ENCODE measurements at regions not wholly inside any gene's neighbourhood (a gene's known extent, or its start where the extent isn't known, plus 50 kb on each side); places are given as distances from the start of the nearest gene placed in this dataset.

- in situ Hi-C loops (cut with HindIII; ENCODE audit: low pct_unique_long_range_greater_than_20kb, low sequenced_read_pairs): no loop called here
- no peak for DNase-seq (ENCODE audit: low read depth)
These were observed 755.7 kb downstream of the TLR4 start for GRCh38 chr9:118459913-118460312.

GRCh38 chr9:118463419-118463818, 759.2 kb downstream of the TLR4 start:
- in situ Hi-C loops (cut with HindIII; ENCODE audit: low pct_unique_long_range_greater_than_20kb, low sequenced_read_pairs): no loop called here
- DNase-seq (ENCODE audit: low read depth): no peak

GRCh38 chr9:118473521-118473920, 769.3 kb downstream of the TLR4 start:
- no peak for DNase-seq (ENCODE audit: low read depth)
- in situ Hi-C loops (cut with HindIII; ENCODE audit: low pct_unique_long_range_greater_than_20kb, low sequenced_read_pairs): no loop called here

- in situ Hi-C loops (cut with HindIII; ENCODE audit: low pct_unique_long_range_greater_than_20kb, low sequenced_read_pairs): no loop called here
These were observed 774.5 kb downstream of the TLR4 start for GRCh38 chr9:118478752-118479151.

GRCh38 chr9:118482306-118482705, 778.1 kb downstream of the TLR4 start:
- in situ Hi-C loops (cut with HindIII; ENCODE audit: low pct_unique_long_range_greater_than_20kb, low sequenced_read_pairs): no loop called here
- no peak for DNase-seq (ENCODE audit: low read depth)

More at GRCh38 chr9:118478752-118479151, 774.5 kb downstream of the TLR4 start:
- DNase-seq (ENCODE audit: low read depth): no peak

GRCh38 chr9:118483677-118484076, 779.5 kb downstream of the TLR4 start:
- in situ Hi-C loops (cut with HindIII; ENCODE audit: low pct_unique_long_range_greater_than_20kb, low sequenced_read_pairs): no loop called here
- DNase-seq (ENCODE audit: low read depth): no peak

GRCh38 chr9:118503236-118503635, 799.0 kb downstream of the TLR4 start:
- no peak for DNase-seq (ENCODE audit: low read depth)
- in situ Hi-C loops (cut with HindIII; ENCODE audit: low pct_unique_long_range_greater_than_20kb, low sequenced_read_pairs): no loop called here

GRCh38 chr9:118510711-118511110, 806.5 kb downstream of the TLR4 start:
- DNase-seq (ENCODE audit: low read depth): no peak
- in situ Hi-C loops (cut with HindIII; ENCODE audit: low pct_unique_long_range_greater_than_20kb, low sequenced_read_pairs): no loop called here

- in situ Hi-C loops (cut with HindIII; ENCODE audit: low pct_unique_long_range_greater_than_20kb, low sequenced_read_pairs): no loop called here
- DNase-seq (ENCODE audit: low read depth): no peak
These were observed 811.7 kb downstream of the TLR4 start for GRCh38 chr9:118515947-118516346.

GRCh38 chr9:118521261-118521660, 817.1 kb downstream of the TLR4 start:
- DNase-seq (ENCODE audit: low read depth): no peak
- in situ Hi-C loops (cut with HindIII; ENCODE audit: low pct_unique_long_range_greater_than_20kb, low sequenced_read_pairs): no loop called here

- in situ Hi-C loops (cut with HindIII; ENCODE audit: low pct_unique_long_range_greater_than_20kb, low sequenced_read_pairs): no loop called here
- peak; percentile 39 for DNase-seq (ENCODE audit: low read depth)
These were observed 818.2 kb downstream of the TLR4 start for GRCh38 chr9:118522093-118523028.

- DNase-seq (ENCODE audit: low read depth): no peak
These were observed 823.1 kb downstream of the TLR4 start for GRCh38 chr9:118527261-118527660.

GRCh38 chr9:118529210-118529609, 825.0 kb downstream of the TLR4 start:
- in situ Hi-C loops (cut with HindIII; ENCODE audit: low pct_unique_long_range_greater_than_20kb, low sequenced_read_pairs): no loop called here
- DNase-seq (ENCODE audit: low read depth): peak; percentile 18

More at GRCh38 chr9:118527261-118527660, 823.1 kb downstream of the TLR4 start:
- in situ Hi-C loops (cut with HindIII; ENCODE audit: low pct_unique_long_range_greater_than_20kb, low sequenced_read_pairs): no loop called here

GRCh38 chr9:118529624-118530214, 825.5 kb downstream of the TLR4 start:
- in situ Hi-C loops (cut with HindIII; ENCODE audit: low pct_unique_long_range_greater_than_20kb, low sequenced_read_pairs): no loop called here
- DNase-seq (ENCODE audit: low read depth): no peak

GRCh38 chr9:118532592-118532991, 828.4 kb downstream of the TLR4 start:
- in situ Hi-C loops (cut with HindIII; ENCODE audit: low pct_unique_long_range_greater_than_20kb, low sequenced_read_pairs): no loop called here
- no peak for DNase-seq (ENCODE audit: low read depth)

- DNase-seq (ENCODE audit: low read depth): peak; percentile 56
- in situ Hi-C loops (cut with HindIII; ENCODE audit: low pct_unique_long_range_greater_than_20kb, low sequenced_read_pairs): no loop called here
These were observed 828.9 kb downstream of the TLR4 start for GRCh38 chr9:118533101-118533500.

GRCh38 chr9:118533850-118534249, 829.6 kb downstream of the TLR4 start:
- in situ Hi-C loops (cut with HindIII; ENCODE audit: low pct_unique_long_range_greater_than_20kb, low sequenced_read_pairs): no loop called here
- peak; percentile 57 for DNase-seq (ENCODE audit: low read depth)

GRCh38 chr9:118536153-118536552, 832.0 kb downstream of the TLR4 start:
- DNase-seq (ENCODE audit: low read depth): no peak
- in situ Hi-C loops (cut with HindIII; ENCODE audit: low pct_unique_long_range_greater_than_20kb, low sequenced_read_pairs): no loop called here

- in situ Hi-C loops (cut with HindIII; ENCODE audit: low pct_unique_long_range_greater_than_20kb, low sequenced_read_pairs): no loop called here
- DNase-seq (ENCODE audit: low read depth): no peak
These were observed 830.3 kb downstream of the BRINP1 start for GRCh38 chr9:118538959-118539358.

GRCh38 chr9:118553465-118553864, 815.8 kb downstream of the BRINP1 start:
- in situ Hi-C loops (cut with HindIII; ENCODE audit: low pct_unique_long_range_greater_than_20kb, low sequenced_read_pairs): no loop called here
- DNase-seq (ENCODE audit: low read depth): no peak
